Loucy (cell line): ENCODE measurements at regions not wholly inside any gene's neighbourhood (a gene's known extent, or its start where the extent isn't known, plus 50 kb on each side); places are given as distances from the start of the nearest gene placed in this dataset.

ENCODE experiments used
- H2AFZ ChIP-seq: fragments of 200-600 bp; sonication (generic); 2 replicates; pipeline ENCODE4 v1.6.0; 2016; ENCODE audit warnings: antibody characterized with exemption, mild to moderate bottlenecking, low read length, moderate library complexity
- H3F3A ChIP-seq: fragments of 200-600 bp; 2 replicates; pipeline ENCODE4 v1.6.0; 2016; ENCODE audit warnings: antibody characterized with exemption, low read depth, mild to moderate bottlenecking
- H3K27me3 ChIP-seq: fragments of 200-600 bp; sonication (generic); 2 replicates; pipeline ENCODE4 v1.6.1; 2014; ENCODE audit warnings: low read length, mild to moderate bottlenecking; ENCODE audit not compliant: insufficient read depth, poor library complexity, severe bottlenecking
- H3K36me3 ChIP-seq: fragments of 200-600 bp; sonication (generic); 2 replicates; pipeline ENCODE4 v1.6.1; 2016; ENCODE audit warnings: low read length; ENCODE audit not compliant: insufficient read depth
- H3K4me1 ChIP-seq: fragments of 200-600 bp; sonication (generic); 2 replicates; pipeline ENCODE4 v1.5.1; 2014; ENCODE audit warnings: low read length, mild to moderate bottlenecking; ENCODE audit not compliant: insufficient read depth, poor library complexity, severe bottlenecking
- H3K4me2 ChIP-seq: fragments of 200-600 bp; sonication (generic); 2 replicates; pipeline ENCODE4 v1.6.0; 2014; ENCODE audit warnings: antibody characterized with exemption, low read length, low read depth, mild to moderate bottlenecking; ENCODE audit not compliant: poor library complexity, severe bottlenecking
- H3K4me3 ChIP-seq: fragments of 200-600 bp; sonication (generic); 2 replicates; pipeline ENCODE4 v1.5.1; 2014; ENCODE audit warnings: low read length, mild to moderate bottlenecking, mixed read lengths; ENCODE audit not compliant: poor library complexity, severe bottlenecking
- H3K79me2 ChIP-seq: fragments of 200-600 bp; sonication (generic); 2 replicates; pipeline ENCODE4 v1.6.1; 2014; ENCODE audit warnings: low read length; ENCODE audit not compliant: insufficient read depth
- H3K9ac ChIP-seq: fragments of 200-600 bp; sonication (generic); 2 replicates; pipeline ENCODE4 v1.6.0; 2014; ENCODE audit warnings: mild to moderate bottlenecking, low read depth, low read length, moderate library complexity; ENCODE audit not compliant: poor library complexity, severe bottlenecking
- H3K9me2 ChIP-seq: fragments of 200-600 bp; sonication (generic); replicated peaks from 2 replicates; pipeline ENCODE4 v1.6.1; 2016; ENCODE audit warnings: low read depth, low read length, mixed read lengths
- H3K9me3 ChIP-seq: fragments of 200-600 bp; sonication (generic); 2 replicates; pipeline ENCODE4 v1.6.1; 2014; ENCODE audit warnings: mild to moderate bottlenecking, antibody characterized with exemption, low read length, low read depth; ENCODE audit not compliant: insufficient read depth
- H4K20me1 ChIP-seq: fragments of 200-600 bp; sonication (generic); 2 replicates; pipeline ENCODE4 v1.6.0; 2014; ENCODE audit warnings: antibody characterized with exemption, low read length, mild to moderate bottlenecking; ENCODE audit not compliant: insufficient read depth, poor library complexity, severe bottlenecking
- EZH2phosphoT487 ChIP-seq: fragments of 200-600 bp; IDR thresholded peaks from 2 replicates; pipeline ENCODE4 v1.6.1; 2018; ENCODE audit warnings: antibody characterized with exemption, mild to moderate bottlenecking, moderate library complexity, borderline replicate concordance
- TF ChIP-seq, protein P1 (sequence below): fragments of 200-600 bp; sonication (generic); conservative IDR thresholded peaks from 2 replicates; pipeline ENCODE4 v1.5.1; 2014; ENCODE audit warnings: mild to moderate bottlenecking, antibody characterized with exemption, low read length

DNA sequence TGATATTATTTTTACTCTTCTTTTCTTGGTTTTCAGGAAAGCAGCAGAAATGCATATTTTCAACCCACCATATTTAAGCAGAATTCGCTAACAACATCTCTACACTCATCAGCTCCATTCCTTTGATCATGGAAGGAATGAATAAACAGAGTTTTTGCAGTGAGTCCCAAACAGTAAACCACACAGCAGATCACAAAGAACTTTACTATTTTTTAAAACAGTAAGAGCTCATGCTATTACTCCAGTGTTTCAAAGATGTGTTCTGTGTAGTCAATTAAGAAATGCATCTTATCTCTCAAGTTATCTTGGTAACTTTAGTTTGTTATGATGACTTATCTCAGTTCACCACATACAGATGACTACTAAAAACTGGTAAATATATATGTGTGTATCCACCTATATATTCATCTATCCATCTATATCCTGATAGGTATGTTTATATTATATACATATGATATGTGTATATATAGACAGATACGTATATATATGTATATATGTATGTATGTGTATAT is 843.5 kb downstream of the BCL11B start:
- Histone ChIP-seq H3K79me2 (no peaks in the 10 kb centered on the region), H3K4me3 (no peak overlapping the region), H4K20me1 (no peaks in the 10 kb centered on the region), H3K36me3 (no peaks in the 10 kb centered on the region), H3K9ac (no peak overlapping the region), H3K9me3 (no peaks in the 10 kb centered on the region), H3K27me3 (no peaks in the 10 kb centered on the region), H3F3A (no peaks in the 10 kb centered on the region), H2AFZ (no peak overlapping the region), H3K9me2 (no peaks in the 10 kb centered on the region), H3K4me2 (no peak overlapping the region), H3K4me1 (no peaks in the 10 kb centered on the region)
- TF ChIP-seq, protein P1, sequence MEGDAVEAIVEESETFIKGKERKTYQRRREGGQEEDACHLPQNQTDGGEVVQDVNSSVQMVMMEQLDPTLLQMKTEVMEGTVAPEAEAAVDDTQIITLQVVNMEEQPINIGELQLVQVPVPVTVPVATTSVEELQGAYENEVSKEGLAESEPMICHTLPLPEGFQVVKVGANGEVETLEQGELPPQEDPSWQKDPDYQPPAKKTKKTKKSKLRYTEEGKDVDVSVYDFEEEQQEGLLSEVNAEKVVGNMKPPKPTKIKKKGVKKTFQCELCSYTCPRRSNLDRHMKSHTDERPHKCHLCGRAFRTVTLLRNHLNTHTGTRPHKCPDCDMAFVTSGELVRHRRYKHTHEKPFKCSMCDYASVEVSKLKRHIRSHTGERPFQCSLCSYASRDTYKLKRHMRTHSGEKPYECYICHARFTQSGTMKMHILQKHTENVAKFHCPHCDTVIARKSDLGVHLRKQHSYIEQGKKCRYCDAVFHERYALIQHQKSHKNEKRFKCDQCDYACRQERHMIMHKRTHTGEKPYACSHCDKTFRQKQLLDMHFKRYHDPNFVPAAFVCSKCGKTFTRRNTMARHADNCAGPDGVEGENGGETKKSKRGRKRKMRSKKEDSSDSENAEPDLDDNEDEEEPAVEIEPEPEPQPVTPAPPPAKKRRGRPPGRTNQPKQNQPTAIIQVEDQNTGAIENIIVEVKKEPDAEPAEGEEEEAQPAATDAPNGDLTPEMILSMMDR, result no peak
- no peak for TF ChIP-seq EZH2phosphoT487

DNA sequence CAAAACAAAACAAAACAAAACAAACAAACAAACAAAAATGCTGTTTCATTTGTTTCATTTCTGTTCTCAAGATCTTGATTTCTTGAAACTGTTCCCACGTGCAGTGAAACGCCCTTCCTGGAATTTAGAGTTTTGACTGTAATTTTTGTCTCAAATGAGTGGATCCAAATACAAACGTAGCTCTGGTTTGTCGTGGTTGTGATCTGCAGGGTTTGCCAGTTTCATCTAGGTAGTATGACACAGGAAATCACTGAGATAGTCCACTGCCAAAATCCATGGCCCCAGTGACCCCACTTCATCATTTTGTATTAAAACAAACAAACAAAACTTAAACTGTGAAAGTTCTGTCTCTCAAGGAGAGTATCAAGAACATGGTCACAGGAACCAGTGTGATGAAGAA is 838.6 kb downstream of the BCL11B start:
- Histone ChIP-seq H3K9ac (no peak overlapping the region), H4K20me1 (no peaks in the 10 kb centered on the region), H2AFZ (no peak overlapping the region), H3K4me2 (no peak overlapping the region), H3K27me3 (no peaks in the 10 kb centered on the region), H3K9me2 (no peaks in the 10 kb centered on the region), H3F3A (no peaks in the 10 kb centered on the region), H3K79me2 (no peaks in the 10 kb centered on the region), H3K4me3 (no peak overlapping the region), H3K36me3 (no peaks in the 10 kb centered on the region), H3K9me3 (peaks cover 4% of the 10 kb centered on the region; the same call in 1 of the 2 replicates), H3K4me1 (no peaks in the 10 kb centered on the region)
- TF ChIP-seq, protein P1, result no peak
- TF ChIP-seq EZH2phosphoT487, result no peak

DNA sequence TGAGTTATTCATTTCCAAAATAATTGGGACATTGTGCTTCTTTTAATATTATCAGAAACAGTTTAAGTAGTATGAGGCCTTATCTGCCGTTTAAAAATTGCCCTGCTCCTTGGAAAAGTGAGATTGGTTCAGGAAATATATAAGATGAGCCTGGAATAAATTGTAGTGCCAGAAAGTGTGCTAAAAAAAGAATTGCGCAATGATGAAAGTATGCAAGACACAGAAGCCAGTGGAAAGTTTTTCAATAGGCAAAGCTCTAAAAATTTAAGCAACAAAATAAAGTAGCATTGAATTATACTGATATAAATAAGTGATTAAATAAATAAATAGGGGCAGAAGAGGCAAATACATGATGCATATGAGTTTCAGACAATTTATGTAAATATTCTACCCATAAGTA is 834.9 kb downstream of the BCL11B start:
- Histone ChIP-seq H3K79me2 (no peaks in the 10 kb centered on the region), H3K9ac (no peak overlapping the region), H3K9me3 (peaks cover 4% of the 10 kb centered on the region; the same call in 1 of the 2 replicates), H3K4me3 (no peak overlapping the region), H3K4me1 (no peaks in the 10 kb centered on the region), H3K27me3 (no peaks in the 10 kb centered on the region), H3K4me2 (no peak overlapping the region), H3K9me2 (no peaks in the 10 kb centered on the region), H3K36me3 (no peaks in the 10 kb centered on the region), H3F3A (no peaks in the 10 kb centered on the region), H2AFZ (no peak overlapping the region), H4K20me1 (no peaks in the 10 kb centered on the region)
- TF ChIP-seq, protein P1, result no peak
- TF ChIP-seq EZH2phosphoT487, result no peak
